SK-N-SH (cell line): ENCODE measurements at regions not wholly inside any gene's neighbourhood (a gene's known extent, or its start where the extent isn't known, plus 50 kb on each side); places are given as distances from the start of the nearest gene placed in this dataset.
A peak's percentile ranks its signal among the peaks of the same experiment; 100 is the strongest.

Experiments
- CTCF ChIA-PET: fragments of 300-600, 350-600 bp; formaldehyde crosslinking; extraction: SDS; loops from one replicate; lab custom pipeline; 2021; lab: Yijun Ruan, JAX
- POLR2A ChIA-PET: fragments of 350-600 bp; sonication (Branson Sonifier 250); formaldehyde crosslinking; extraction: SDS; loops from one replicate; lab custom pipeline; 2020; ENCODE audit warnings: antibody characterized with exemption, inconsistent platforms; lab: Yijun Ruan, JAX
- DNase-seq: peaks from one replicate; pipeline ENCODE4 v3.0.0; 2012
- H2AFZ ChIP-seq: fragments of 200-600 bp; sonication (generic); 2 replicates; pipeline ENCODE4 v1.8.1; 2016; ENCODE audit warnings: antibody characterized with exemption, mild to moderate bottlenecking, low read depth
- H3F3A ChIP-seq: fragments of 200-600 bp; sonication (generic); replicated peaks from 2 replicates; pipeline ENCODE3; 2016; ENCODE audit warnings: antibody characterized with exemption, mild to moderate bottlenecking; ENCODE audit not compliant: insufficient read depth
- H3K27ac ChIP-seq, 2 experiments: fragments of 200-500 bp in 1 of 2; fragments of 200-600 bp in 1 of 2; sonication (Bioruptor generic) in 1 of 2; sonication (generic), shearing (Covaris generic) in 1 of 2; 2 replicates each; pipeline versions ENCODE4 v1.5.1 to v1.6.1; 2014 to 2016; ENCODE audit warnings: low read depth in 2 of 2, inconsistent platforms in 1 of 2, low read length in 1 of 2, mild to moderate bottlenecking in 1 of 2, mixed read lengths in 1 of 2
- H3K27me3 ChIP-seq: fragments of 200-600 bp; sonication (generic), shearing (Covaris generic); 2 replicates; pipeline ENCODE4 v1.6.1; 2016; ENCODE audit warnings: mixed run types; ENCODE audit not compliant: insufficient read depth
- H3K36me3 ChIP-seq, 2 experiments: fragments of 200-500 bp in 1 of 2; fragments of 200-600 bp in 1 of 2; sonication (Bioruptor generic) in 1 of 2; sonication (generic) in 1 of 2; replicated peaks in 1 of 2; 2 replicates each; pipeline versions ENCODE3 to v1.5.1; 2014 to 2016; ENCODE audit warnings: low read length in 1 of 2, mild to moderate bottlenecking in 1 of 2; ENCODE audit not compliant: insufficient read depth in 2 of 2, control insufficient read depth in 1 of 2
- H3K4me1 ChIP-seq, 2 experiments: fragments of 200-500 bp in 1 of 2; fragments of 200-600 bp in 1 of 2; sonication (Bioruptor generic) in 1 of 2; sonication (generic), shearing (Covaris generic) in 1 of 2; 2 replicates each; pipeline versions ENCODE4 v1.5.1 to v1.6.1; 2014 to 2016; ENCODE audit warnings: low read depth in 1 of 2, low read length in 1 of 2, mixed run types in 1 of 2; ENCODE audit not compliant: insufficient read depth in 2 of 2, control insufficient read depth in 1 of 2
- H3K4me2 ChIP-seq: fragments of 200-600 bp; sonication (generic), shearing (Covaris generic); 2 replicates; pipeline ENCODE4 v1.6.1; 2017; ENCODE audit warnings: mixed run types
- H3K4me3 ChIP-seq, 2 experiments: fragments of 200-500 bp in 1 of 2; fragments of 200-600 bp in 1 of 2; sonication (Bioruptor generic) in 1 of 2; sonication (generic), shearing (Covaris generic) in 1 of 2; 2 replicates each; pipeline versions ENCODE4 v1.5.1 to v1.8.1; 2014 to 2016; ENCODE audit warnings: low read depth in 2 of 2, inconsistent platforms in 1 of 2, low read length in 1 of 2, mild to moderate bottlenecking in 1 of 2, mixed read lengths in 1 of 2, moderate library complexity in 1 of 2
- H3K79me2 ChIP-seq: fragments of 200-600 bp; sonication (generic); 2 replicates; pipeline ENCODE4 v1.8.1; 2017; ENCODE audit warnings: mild to moderate bottlenecking; ENCODE audit not compliant: insufficient read depth
- H3K9ac ChIP-seq: fragments of 200-600 bp; sonication (generic); 2 replicates; pipeline ENCODE4 v1.6.1; 2017; ENCODE audit warnings: mixed run types
- H3K9me2 ChIP-seq: fragments of 200-600 bp; sonication (generic); 2 replicates; pipeline ENCODE4 v1.6.1; 2017; ENCODE audit warnings: mixed run types
- H3K9me3 ChIP-seq: fragments of 200-600 bp; sonication (generic); 2 replicates; pipeline ENCODE4 v1.6.1; 2017; ENCODE audit warnings: mixed run types, mild to moderate bottlenecking, moderate library complexity
- H4K20me1 ChIP-seq: fragments of 200-600 bp; sonication (generic); 2 replicates; pipeline ENCODE4 v1.6.1; 2017; ENCODE audit warnings: mild to moderate bottlenecking, mixed run types; ENCODE audit not compliant: insufficient read depth
- ELF1 ChIP-seq: IDR thresholded peaks from 2 replicates; pipeline ENCODE4 v1.4.0; 2012
- EZH2phosphoT487 ChIP-seq: fragments of 200-600 bp; sonication (generic); IDR thresholded peaks from 2 replicates; pipeline ENCODE4 v1.6.1; 2017; ENCODE audit warnings: low read depth, mixed run types, mild to moderate bottlenecking, antibody characterized with exemption, moderate library complexity, borderline replicate concordance
- FOSL2 ChIP-seq: IDR thresholded peaks from 2 replicates; pipeline ENCODE4 v1.4.0; 2012; ENCODE audit warnings: low read depth, mild to moderate bottlenecking, moderate library complexity, borderline replicate concordance
- FOXJ3 ChIP-seq: sonication (generic); formaldehyde crosslinking; IDR thresholded peaks from 2 replicates; pipeline ENCODE4 v1.5.1; 2020; ENCODE audit warnings: mild to moderate bottlenecking, missing genetic modification reagents
- GABPA ChIP-seq: IDR thresholded peaks from 2 replicates; pipeline ENCODE4 v1.4.0; 2012; ENCODE audit warnings: low read depth, mild to moderate bottlenecking
- JUND ChIP-seq: IDR thresholded peaks from 2 replicates; pipeline ENCODE4 v1.4.0; 2012
- MEF2A ChIP-seq: IDR thresholded peaks from 2 replicates; pipeline ENCODE4 v1.4.0; 2012; ENCODE audit warnings: low read depth, borderline replicate concordance
- NFIC ChIP-seq: IDR thresholded peaks from 2 replicates; pipeline ENCODE4 v1.4.0; 2012; ENCODE audit warnings: borderline replicate concordance
- PBX3 ChIP-seq: IDR thresholded peaks from 2 replicates; pipeline ENCODE4; 2012
- POLR2AphosphoS5 ChIP-seq: IDR thresholded peaks from 2 replicates; pipeline ENCODE4 v1.6.1; 2012; ENCODE audit warnings: low read depth, low read length
- REST ChIP-seq: IDR thresholded peaks from 2 replicates; pipeline ENCODE4 v1.6.1; 2012; ENCODE audit warnings: mild to moderate bottlenecking, low read depth, low read length, moderate library complexity
- RXRA ChIP-seq: IDR thresholded peaks from 2 replicates; pipeline ENCODE4 v1.4.0; 2012; ENCODE audit warnings: low read depth, mild to moderate bottlenecking, borderline replicate concordance
- SIN3A ChIP-seq: IDR thresholded peaks from 2 replicates; pipeline ENCODE4 v1.6.1; 2012; ENCODE audit warnings: low read depth, mild to moderate bottlenecking, low read length, moderate library complexity, borderline replicate concordance
- TCF12 ChIP-seq: IDR thresholded peaks from 2 replicates; pipeline ENCODE4 v1.4.0; 2012
- TEAD4 ChIP-seq: IDR thresholded peaks from 2 replicates; pipeline ENCODE4 v1.4.0; 2012; ENCODE audit warnings: mild to moderate bottlenecking, borderline replicate concordance; ENCODE audit not compliant: insufficient read depth
- YY1 ChIP-seq: IDR thresholded peaks from 2 replicates; pipeline ENCODE4 v1.4.0; 2012; ENCODE audit warnings: low read depth, mild to moderate bottlenecking
- ZBTB33 ChIP-seq: IDR thresholded peaks from 2 replicates; pipeline ENCODE4 v1.4.0; 2012; ENCODE audit warnings: low read depth, borderline replicate concordance
- WGBS: methylation state at CpG from one replicate; pipeline ENCODE4 v1.1.6; 2017; ENCODE audit warnings: low lambda C conversion rate; 5-methylcytosine and 5-hydroxymethylcytosine counted together
- TF ChIP-seq, protein P1 (sequence below): fragments of 200-600 bp; sonication (generic); IDR thresholded peaks from 2 replicates; pipeline ENCODE4 v1.6.1; 2017; ENCODE audit warnings: antibody characterized with exemption, mild to moderate bottlenecking, moderate library complexity
- TF ChIP-seq, protein P2 (sequence below): fragments of 150-350 bp; IDR thresholded peaks from 2 replicates; pipeline ENCODE4 v1.6.1; 2016; ENCODE audit warnings: mild to moderate bottlenecking, low read depth, low read length

GRCh38 chr12:126668538-126668937, 1598.4 kb upstream of the TMEM132C start (continued):
- no peak for TF ChIP-seq YY1
- TF ChIP-seq SIN3A: no peak
- TF ChIP-seq TCF12: no peak
- TF ChIP-seq TEAD4: peak; percentile 19; the same call in 1 of the 2 replicates
- TF ChIP-seq PBX3: peak; percentile 71
- peak; percentile 94 for TF ChIP-seq MEF2A
- no peak for TF ChIP-seq POLR2AphosphoS5
- TF ChIP-seq EZH2phosphoT487: no peak

DNA sequence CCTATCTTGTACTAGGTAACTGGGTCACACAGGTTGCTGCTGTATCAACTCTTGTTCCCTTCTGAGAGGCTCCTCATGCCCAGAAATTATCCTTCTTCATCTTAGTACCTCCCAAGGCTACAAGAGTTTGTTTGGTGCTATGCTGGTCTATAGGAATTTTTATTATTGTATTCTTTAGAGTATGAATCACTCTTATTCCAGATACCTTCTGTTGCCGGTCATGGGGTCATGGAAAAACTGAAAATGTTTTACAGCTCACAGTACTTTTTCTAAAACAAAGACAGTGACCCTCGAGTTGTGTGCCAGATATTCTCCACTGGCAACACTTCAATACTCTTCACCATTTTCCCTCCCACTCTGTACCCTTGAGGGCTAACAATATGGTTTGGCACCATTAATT, 1598.0 kb upstream of the TMEM132C start:
- H3F3A ChIP-seq: peaks cover 14% of the 10 kb centered on the region
- H3K9ac ChIP-seq: peak overlapping the region; percentile 42
- 2% methylated on average over 2 of the region's 2 CpGs for WGBS
- H3K27ac ChIP-seq: peak overlapping the region in 1 of 2 experiments; percentile 91; a peak in 2 of 4 replicates
- H3K9me2 ChIP-seq: no peaks in the 10 kb centered on the region
- TF ChIP-seq JUND (peak; percentile 44), FOXJ3 (no peak), GABPA (no peak), ZBTB33 (no peak), ELF1 (no peak), FOSL2 (peak; percentile 45; the same call in 1 of the 2 replicates), SIN3A (no peak), MEF2A (no peak), REST (no peak), NFIC (peak; percentile 33; the same call in 1 of the 2 replicates), TEAD4 (peak; percentile 7; the same call in 1 of the 2 replicates), RXRA (peak; percentile 70; the same call in 1 of the 2 replicates), YY1 (no peak)
- TF ChIP-seq, protein P1, sequence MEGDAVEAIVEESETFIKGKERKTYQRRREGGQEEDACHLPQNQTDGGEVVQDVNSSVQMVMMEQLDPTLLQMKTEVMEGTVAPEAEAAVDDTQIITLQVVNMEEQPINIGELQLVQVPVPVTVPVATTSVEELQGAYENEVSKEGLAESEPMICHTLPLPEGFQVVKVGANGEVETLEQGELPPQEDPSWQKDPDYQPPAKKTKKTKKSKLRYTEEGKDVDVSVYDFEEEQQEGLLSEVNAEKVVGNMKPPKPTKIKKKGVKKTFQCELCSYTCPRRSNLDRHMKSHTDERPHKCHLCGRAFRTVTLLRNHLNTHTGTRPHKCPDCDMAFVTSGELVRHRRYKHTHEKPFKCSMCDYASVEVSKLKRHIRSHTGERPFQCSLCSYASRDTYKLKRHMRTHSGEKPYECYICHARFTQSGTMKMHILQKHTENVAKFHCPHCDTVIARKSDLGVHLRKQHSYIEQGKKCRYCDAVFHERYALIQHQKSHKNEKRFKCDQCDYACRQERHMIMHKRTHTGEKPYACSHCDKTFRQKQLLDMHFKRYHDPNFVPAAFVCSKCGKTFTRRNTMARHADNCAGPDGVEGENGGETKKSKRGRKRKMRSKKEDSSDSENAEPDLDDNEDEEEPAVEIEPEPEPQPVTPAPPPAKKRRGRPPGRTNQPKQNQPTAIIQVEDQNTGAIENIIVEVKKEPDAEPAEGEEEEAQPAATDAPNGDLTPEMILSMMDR: no peak
- TF ChIP-seq, protein P2, sequence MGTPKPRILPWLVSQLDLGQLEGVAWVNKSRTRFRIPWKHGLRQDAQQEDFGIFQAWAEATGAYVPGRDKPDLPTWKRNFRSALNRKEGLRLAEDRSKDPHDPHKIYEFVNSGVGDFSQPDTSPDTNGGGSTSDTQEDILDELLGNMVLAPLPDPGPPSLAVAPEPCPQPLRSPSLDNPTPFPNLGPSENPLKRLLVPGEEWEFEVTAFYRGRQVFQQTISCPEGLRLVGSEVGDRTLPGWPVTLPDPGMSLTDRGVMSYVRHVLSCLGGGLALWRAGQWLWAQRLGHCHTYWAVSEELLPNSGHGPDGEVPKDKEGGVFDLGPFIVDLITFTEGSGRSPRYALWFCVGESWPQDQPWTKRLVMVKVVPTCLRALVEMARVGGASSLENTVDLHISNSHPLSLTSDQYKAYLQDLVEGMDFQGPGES: no peak
- TF ChIP-seq, all 33 proteins: peak for 5
- Histone ChIP-seq H3K36me3 (no peaks in the 10 kb centered on the region), H3K4me1 (peaks cover 0 to 4% of the 10 kb centered on the region in 2 experiments; a peak in 1 of 4 replicates), H3K9me3 (no peaks in the 10 kb centered on the region), H3K4me3 (no peak overlapping the region), H3K79me2 (no peaks in the 10 kb centered on the region), H3K27me3 (no peaks in the 10 kb centered on the region), H3K4me2 (peak overlapping the region; percentile 34; the same call in 1 of the 2 replicates), H2AFZ (no peak overlapping the region; the same call in 1 of the 2 replicates), H4K20me1 (no peaks in the 10 kb centered on the region)
- POLR2A ChIA-PET: no interaction called here
- DNase-seq: no peak
- CTCF ChIA-PET: no interaction called here
